ENCODE measurements at regions not wholly inside any gene's neighbourhood (a gene's known extent, or its start where the extent isn't known, plus 50 kb on each side); places are given as distances from the start of the nearest gene placed in this dataset.
A peak's percentile ranks its signal among the peaks of the same experiment; 100 is the strongest.

DNA sequence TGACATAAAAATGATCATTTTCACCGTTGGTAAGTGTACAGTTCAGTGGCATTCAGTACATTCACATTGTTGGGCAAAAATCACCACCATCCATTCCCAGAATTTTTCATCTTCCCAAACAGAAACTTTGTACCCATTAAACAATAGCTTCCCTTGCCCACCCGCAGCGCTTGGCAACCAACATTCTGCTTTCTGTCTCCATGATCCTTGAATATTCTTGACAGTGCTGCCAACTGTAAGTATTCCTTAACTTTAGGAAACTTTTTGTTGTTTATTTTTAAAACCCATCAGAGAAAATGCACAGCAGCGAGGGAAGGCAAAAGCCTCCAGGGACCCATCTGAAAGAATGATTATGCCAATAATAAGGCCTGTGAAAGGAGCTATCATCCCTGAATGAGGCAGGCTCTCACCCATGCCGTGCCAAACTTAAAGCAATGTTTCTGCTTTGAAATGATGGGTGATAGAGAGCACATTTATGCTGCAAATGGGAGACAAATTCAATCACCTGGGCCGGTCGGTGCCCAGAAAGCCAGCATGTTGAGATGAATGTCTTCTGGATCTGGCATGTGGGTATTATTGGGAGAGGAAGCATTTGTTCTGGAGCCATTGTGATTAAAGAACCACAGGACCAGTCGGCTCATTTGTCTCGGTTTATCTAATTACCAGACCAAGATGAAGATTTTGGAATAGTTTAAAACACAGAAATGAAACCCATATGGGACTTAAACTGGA, 202.1 kb upstream of the NPVF start:
- Histone ChIP-seq H3K36me3 (no peaks in the 10 kb centered on the region), H3K9me3 (no peaks in the 10 kb centered on the region), H3K27ac (peak overlapping the region; percentile 64), H3K4me3 (peak overlapping the region in 1 of 2 donors; percentile 3), H3K4me1 (peaks cover 0 to 23% (median 14%) of the 10 kb centered on the region in 4 donors), H3K27me3 (no peaks in the 10 kb centered on the region)
- TF ChIP-seq, protein P1, sequence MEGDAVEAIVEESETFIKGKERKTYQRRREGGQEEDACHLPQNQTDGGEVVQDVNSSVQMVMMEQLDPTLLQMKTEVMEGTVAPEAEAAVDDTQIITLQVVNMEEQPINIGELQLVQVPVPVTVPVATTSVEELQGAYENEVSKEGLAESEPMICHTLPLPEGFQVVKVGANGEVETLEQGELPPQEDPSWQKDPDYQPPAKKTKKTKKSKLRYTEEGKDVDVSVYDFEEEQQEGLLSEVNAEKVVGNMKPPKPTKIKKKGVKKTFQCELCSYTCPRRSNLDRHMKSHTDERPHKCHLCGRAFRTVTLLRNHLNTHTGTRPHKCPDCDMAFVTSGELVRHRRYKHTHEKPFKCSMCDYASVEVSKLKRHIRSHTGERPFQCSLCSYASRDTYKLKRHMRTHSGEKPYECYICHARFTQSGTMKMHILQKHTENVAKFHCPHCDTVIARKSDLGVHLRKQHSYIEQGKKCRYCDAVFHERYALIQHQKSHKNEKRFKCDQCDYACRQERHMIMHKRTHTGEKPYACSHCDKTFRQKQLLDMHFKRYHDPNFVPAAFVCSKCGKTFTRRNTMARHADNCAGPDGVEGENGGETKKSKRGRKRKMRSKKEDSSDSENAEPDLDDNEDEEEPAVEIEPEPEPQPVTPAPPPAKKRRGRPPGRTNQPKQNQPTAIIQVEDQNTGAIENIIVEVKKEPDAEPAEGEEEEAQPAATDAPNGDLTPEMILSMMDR (IDR thresholded peaks at IDR 0.05): no peak
- intact Hi-C loops (cut with DNase I; ENCODE audit: low total_unique reads): no loop called here
- no peak for DNase-seq

DNA sequence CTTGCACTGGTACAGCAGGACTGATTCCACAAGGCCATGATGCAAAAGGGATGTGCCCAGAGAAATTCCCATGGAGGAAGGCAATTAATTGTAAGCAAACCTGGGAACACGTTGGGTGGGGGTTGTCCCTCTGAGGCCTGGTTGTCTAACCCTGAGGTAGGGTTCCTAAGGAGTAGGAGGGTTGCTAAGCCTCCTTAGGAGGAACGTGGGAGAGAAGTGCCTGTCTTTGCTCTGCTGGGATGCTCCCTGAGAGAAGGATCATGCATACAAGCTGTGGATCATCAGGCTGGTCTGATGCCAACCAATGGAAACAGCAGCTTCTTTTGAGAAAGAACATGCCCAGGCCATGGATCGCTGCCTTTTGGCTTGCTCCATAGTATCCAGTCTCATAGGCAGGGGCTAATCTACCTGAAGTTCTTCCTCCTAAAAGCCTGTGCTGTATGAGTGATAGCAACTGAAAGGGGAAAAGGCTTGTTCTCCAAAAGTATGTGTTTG, 203.7 kb upstream of the NPVF start:
- intact Hi-C loops (cut with DNase I; ENCODE audit: low total_unique reads): no loop called here
- Histone ChIP-seq H3K9me3 (no peaks in the 10 kb centered on the region), H3K4me1 (peaks cover 0 to 23% (median 14%) of the 10 kb centered on the region in 4 donors), H3K27me3 (no peaks in the 10 kb centered on the region), H3K27ac (no peak overlapping the region), H3K4me3 (no peak overlapping the region), H3K36me3 (no peaks in the 10 kb centered on the region)
- DNase-seq: no peak
- TF ChIP-seq, protein P1 (IDR thresholded peaks at IDR 0.05): no peak

DNA sequence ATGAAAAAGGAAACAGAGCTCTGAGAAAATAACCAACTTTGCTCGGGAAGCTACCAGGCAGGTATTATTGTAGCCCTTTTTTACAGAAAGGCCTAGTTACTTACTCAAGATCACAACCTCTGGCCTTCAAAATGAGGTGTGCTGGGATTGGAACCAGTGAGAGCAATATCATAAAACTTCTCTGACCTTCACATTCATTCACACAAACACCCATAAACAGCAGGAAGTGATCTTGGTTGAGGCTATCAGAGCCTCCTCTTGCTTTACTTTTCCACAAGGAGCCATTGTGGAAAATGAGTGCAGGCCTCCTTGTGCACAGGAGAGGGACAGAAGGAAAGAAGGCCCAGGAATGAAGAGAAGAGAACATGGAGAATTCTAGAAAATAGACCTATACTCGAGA, 204.5 kb upstream of the NPVF start:
- DNase-seq: no peak
- no peaks in the 10 kb centered on the region for H3K36me3 ChIP-seq
- no peak overlapping the region for H3K27ac ChIP-seq
- H3K27me3 ChIP-seq: no peaks in the 10 kb centered on the region
- intact Hi-C loops (cut with DNase I; ENCODE audit: low total_unique reads): no loop called here
- no peaks in the 10 kb centered on the region for H3K9me3 ChIP-seq
- H3K4me3 ChIP-seq: no peak overlapping the region
- TF ChIP-seq, protein P1 (IDR thresholded peaks at IDR 0.05): no peak
- peaks cover 0 to 23% (median 14%) of the 10 kb centered on the region in 4 donors for H3K4me1 ChIP-seq

DNA sequence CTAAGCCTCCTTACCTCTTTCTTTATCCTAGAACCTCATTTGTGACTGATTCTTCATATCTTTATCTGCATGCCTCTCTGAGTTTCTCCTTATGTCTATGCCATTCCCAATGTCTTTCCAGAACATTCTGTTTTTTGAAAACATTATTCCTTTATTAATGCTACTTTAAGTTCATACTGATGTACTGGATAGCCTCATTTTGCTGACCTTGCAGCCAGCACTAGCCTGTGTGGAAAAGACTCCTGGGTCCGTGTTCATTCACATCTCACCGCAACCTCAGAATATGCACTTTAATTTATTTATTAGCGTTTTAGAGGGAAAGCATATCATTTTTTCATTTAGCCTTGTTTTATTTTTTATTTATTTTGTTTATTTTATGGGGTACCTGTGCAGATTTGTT, 208.1 kb upstream of the NPVF start:
- TF ChIP-seq, protein P1 (IDR thresholded peaks at IDR 0.05): no peak

DNA sequence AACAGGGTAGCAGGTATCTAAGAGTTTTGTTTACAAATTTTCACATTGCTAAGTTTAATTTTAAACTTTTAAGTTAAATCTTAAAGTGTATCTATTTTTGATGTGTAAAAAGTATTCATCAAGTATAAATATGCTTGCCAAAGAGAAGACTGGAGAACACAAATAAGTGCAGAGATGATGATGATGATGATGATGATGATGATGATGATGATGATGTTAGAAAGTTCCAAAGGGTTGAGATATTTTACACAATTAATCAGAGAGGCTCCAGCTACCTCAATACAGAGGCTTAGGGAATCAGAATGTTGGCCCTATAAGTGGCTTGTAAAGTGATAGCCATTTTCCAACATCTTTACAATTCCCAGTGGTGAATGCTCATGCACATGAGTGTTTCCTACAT, 209.0 kb upstream of the NPVF start:
- intact Hi-C loops (cut with DNase I; ENCODE audit: low total_unique reads): no loop called here
- H3K4me3 ChIP-seq: no peak overlapping the region
- no peak for DNase-seq
- peaks cover 3 to 26% (median 22%) of the 10 kb centered on the region in 3 donors for H3K9me3 ChIP-seq
- no peaks in the 10 kb centered on the region for H3K27me3 ChIP-seq
- no peaks in the 10 kb centered on the region for H3K36me3 ChIP-seq
- no peak overlapping the region for H3K27ac ChIP-seq
- TF ChIP-seq, protein P1 (IDR thresholded peaks at IDR 0.05): no peak
- no peaks in the 10 kb centered on the region for H3K4me1 ChIP-seq

More for the DNA sequence above, 208.1 kb upstream of the NPVF start:
- H3K36me3 ChIP-seq: no peaks in the 10 kb centered on the region
- H3K4me1 ChIP-seq: no peaks in the 10 kb centered on the region
- DNase-seq: no peak
- no peaks in the 10 kb centered on the region for H3K27me3 ChIP-seq
- no peak overlapping the region for H3K4me3 ChIP-seq
- H3K9me3 ChIP-seq: peaks cover 3 to 17% (median 13%) of the 10 kb centered on the region in 3 donors
- intact Hi-C loops (cut with DNase I; ENCODE audit: low total_unique reads): no loop called here
- no peak overlapping the region for H3K27ac ChIP-seq
